Adrenal gland (tissue), 5 donors: ENCODE measurements at regions not wholly inside any gene's neighbourhood (a gene's known extent, or its start where the extent isn't known, plus 50 kb on each side); places are given as distances from the start of the nearest gene placed in this dataset.

Experiments used
- POLR2A ChIP-seq, 2 donors: fragments of 450-650 bp; IDR thresholded peaks; one replicate each; pipeline ENCODE4 v1.6.1; 2017; ENCODE audit warnings: antibody characterized with exemption in 2 of 2, mild to moderate bottlenecking in 2 of 2, moderate library complexity in 1 of 2
- TF ChIP-seq, protein P1 (sequence below), 6 experiments: fragments of 450-650 bp in 4 of 6; fragments of 200-600 bp in 2 of 6; sonication (generic) in 1 of 6; IDR thresholded peaks; 1 replicate in 5 of 6; 2 replicates in 1 of 6; pipeline versions ENCODE4 v1.5.1 to v1.8.0; 2016 to 2021; ENCODE audit warnings: antibody characterized with exemption in 6 of 6, mild to moderate bottlenecking in 2 of 6, moderate library complexity in 1 of 6
- donor health status: DM: no; HTN: no; CAD: no.

- TF ChIP-seq POLR2A (IDR thresholded peaks at IDR 0.05), result no peak
- TF ChIP-seq, protein P1, sequence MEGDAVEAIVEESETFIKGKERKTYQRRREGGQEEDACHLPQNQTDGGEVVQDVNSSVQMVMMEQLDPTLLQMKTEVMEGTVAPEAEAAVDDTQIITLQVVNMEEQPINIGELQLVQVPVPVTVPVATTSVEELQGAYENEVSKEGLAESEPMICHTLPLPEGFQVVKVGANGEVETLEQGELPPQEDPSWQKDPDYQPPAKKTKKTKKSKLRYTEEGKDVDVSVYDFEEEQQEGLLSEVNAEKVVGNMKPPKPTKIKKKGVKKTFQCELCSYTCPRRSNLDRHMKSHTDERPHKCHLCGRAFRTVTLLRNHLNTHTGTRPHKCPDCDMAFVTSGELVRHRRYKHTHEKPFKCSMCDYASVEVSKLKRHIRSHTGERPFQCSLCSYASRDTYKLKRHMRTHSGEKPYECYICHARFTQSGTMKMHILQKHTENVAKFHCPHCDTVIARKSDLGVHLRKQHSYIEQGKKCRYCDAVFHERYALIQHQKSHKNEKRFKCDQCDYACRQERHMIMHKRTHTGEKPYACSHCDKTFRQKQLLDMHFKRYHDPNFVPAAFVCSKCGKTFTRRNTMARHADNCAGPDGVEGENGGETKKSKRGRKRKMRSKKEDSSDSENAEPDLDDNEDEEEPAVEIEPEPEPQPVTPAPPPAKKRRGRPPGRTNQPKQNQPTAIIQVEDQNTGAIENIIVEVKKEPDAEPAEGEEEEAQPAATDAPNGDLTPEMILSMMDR (IDR thresholded peaks at IDR 0.05), result no peak
Measured at GRCh38 chr10:8439040-8439439, 384.6 kb downstream of the GATA3 start.
